GM12878 (cell line): ENCODE measurements at regions not wholly inside any gene's neighbourhood (a gene's known extent, or its start where the extent isn't known, plus 50 kb on each side); places are given as distances from the start of the nearest gene placed in this dataset.

Source experiments
- ATAC-seq: fragments of 200-7000 bp; cut with Tn5 transposase; 3 replicates; pipeline ENCODE4 v1.9.1; 2020; ENCODE audit warnings: mild to moderate bottlenecking, moderate library complexity
- BruUV-seq: library from RNA; stranded (reverse); fragments of 400-500 nt; replicated peaks from 2 replicates; lab custom pipeline; 2021; lab: Mats Ljungman, UMichigan
- CTCF ChIA-PET: fragments of 300-600 bp; sonication (Branson Sonifier 250); formaldehyde crosslinking; extraction: SDS; loops from one replicate; lab custom pipeline; 2021; ENCODE audit warnings: inconsistent platforms; lab: Yijun Ruan, JAX
- POLR2A ChIA-PET: fragments of 350-600 bp; formaldehyde crosslinking; extraction: SDS; loops from one replicate; lab custom pipeline; 2021; ENCODE audit warnings: inconsistent platforms; lab: Charles Lee
- RAD21 ChIA-PET: fragments of 300-600 bp; sonication (Branson Sonifier 250); formaldehyde crosslinking; loops from one replicate; lab custom pipeline; 2023; ENCODE audit warnings: antibody characterized with exemption; ENCODE audit not compliant: unreplicated experiment; lab: Charles Lee
- SMC1A ChIA-PET: fragments of 300-600 bp; sonication (Branson Sonifier 250); formaldehyde crosslinking; loops from one replicate; lab custom pipeline; 2023; ENCODE audit not compliant: unreplicated experiment, uncharacterized antibody; lab: Charles Lee
- DNase-seq: peaks from one replicate; pipeline ENCODE4 v3.0.0-alpha.2; 2011; ENCODE audit warnings: low read depth, low spot score
- FAIRE-seq: peaks from 3 replicates; lab custom pipeline; 2011; peaks lifted over from hg19 to GRCh38; lab: Jason Lieb, UNC
- H2AFZ ChIP-seq: 2 replicates; pipeline ENCODE4 v1.6.0; 2011; ENCODE audit warnings: low read depth, low read length, control low read depth; ENCODE audit not compliant: control insufficient read depth
- H3K27ac ChIP-seq: 2 replicates; pipeline ENCODE4 v1.5.1; 2011; ENCODE audit warnings: control low read depth; ENCODE audit not compliant: control insufficient read depth, insufficient read depth
- H3K27me3 ChIP-seq, 2 experiments: replicated peaks in 1 of 2; 2 replicates each; pipeline versions ENCODE4 v1.6.0 to v1.6.1; 2011; ENCODE audit warnings: low read length in 1 of 2; ENCODE audit not compliant: control insufficient read depth in 2 of 2, insufficient read depth in 2 of 2
- H3K36me3 ChIP-seq, 2 experiments: 2 replicates each; pipeline ENCODE4 v1.5.1; 2011; ENCODE audit warnings: low read length in 1 of 2; ENCODE audit not compliant: control insufficient read depth in 2 of 2, insufficient read depth in 2 of 2
- H3K4me1 ChIP-seq: 2 replicates; pipeline ENCODE4 v1.6.1; 2011; ENCODE audit warnings: mild to moderate bottlenecking, low read length, moderate library complexity, mixed read lengths; ENCODE audit not compliant: control insufficient read depth, insufficient read depth
- H3K4me2 ChIP-seq: 2 replicates; pipeline ENCODE4 v1.6.0; 2011; ENCODE audit warnings: control low read depth; ENCODE audit not compliant: control insufficient read depth, insufficient read depth
- H3K4me3 ChIP-seq: fragments of 200-600 bp; sonication (generic); 2 replicates; pipeline ENCODE4 v1.5.1; 2016
- H3K79me2 ChIP-seq: 2 replicates; pipeline ENCODE4 v1.6.0; 2011; ENCODE audit warnings: low read length; ENCODE audit not compliant: control insufficient read depth, insufficient read depth
- H3K9ac ChIP-seq: 2 replicates; pipeline ENCODE4 v1.8.0; 2011; ENCODE audit warnings: low read length, control low read depth, mixed read lengths; ENCODE audit not compliant: control insufficient read depth, insufficient read depth
- H3K9me3 ChIP-seq: replicated peaks from 3 replicates; pipeline ENCODE4 v1.5.1; 2011; ENCODE audit warnings: mild to moderate bottlenecking, low read length; ENCODE audit not compliant: control insufficient read depth, insufficient read depth
- H4K20me1 ChIP-seq: 2 replicates; pipeline ENCODE4 v1.6.0; 2011; ENCODE audit not compliant: control insufficient read depth, insufficient read depth
- BMI1 ChIP-seq: fragments of 450-650 bp; IDR thresholded peaks from 2 replicates; pipeline ENCODE4 v1.6.1; 2016; ENCODE audit warnings: mild to moderate bottlenecking, moderate library complexity, borderline replicate concordance
- ETV6 ChIP-seq, 2 experiments: fragments of 450-650 bp in 1 of 2; IDR thresholded peaks in 1 of 2; conservative IDR thresholded peaks in 1 of 2; 2 replicates each; pipeline ENCODE4 v1.6.1; 2014; ENCODE audit warnings: antibody characterized with exemption in 1 of 2, borderline replicate concordance in 1 of 2, low read depth in 1 of 2, mild to moderate bottlenecking in 1 of 2, moderate library complexity in 1 of 2
- HDAC2 ChIP-seq: fragments of 200-600 bp; sonication (generic); IDR thresholded peaks from 2 replicates; pipeline ENCODE4 v1.6.1; 2017
- JUNB ChIP-seq: IDR thresholded peaks from 2 replicates; pipeline ENCODE4 v1.6.1; 2016; ENCODE audit warnings: antibody characterized with exemption, mild to moderate bottlenecking
- JUND ChIP-seq: IDR thresholded peaks from 2 replicates; pipeline ENCODE4 v1.6.1; 2012; ENCODE audit warnings: low read depth, mild to moderate bottlenecking, low read length, improper control_type of control experiment, moderate library complexity
- KDM1A ChIP-seq: fragments of 200-600 bp; sonication (generic); IDR thresholded peaks from 2 replicates; pipeline ENCODE4 v1.6.1; 2016; ENCODE audit warnings: borderline replicate concordance
- NBN ChIP-seq: fragments of 450-650 bp; IDR thresholded peaks from 2 replicates; pipeline ENCODE4 v1.6.1; 2016
- NFYA ChIP-seq: IDR thresholded peaks from 2 replicates; pipeline ENCODE4 v1.6.1; 2011; ENCODE audit warnings: low read depth, mild to moderate bottlenecking, low read length, improper control_type of control experiment, borderline replicate concordance
- NR2F1 ChIP-seq: fragments of 450-650 bp; conservative IDR thresholded peaks from 2 replicates; pipeline ENCODE4 v1.6.1; 2017; ENCODE audit warnings: mild to moderate bottlenecking
- PRDM15 ChIP-seq: fragments of 450-650 bp; formaldehyde crosslinking; IDR thresholded peaks from 2 replicates; pipeline ENCODE4 v1.4.0; 2020; ENCODE audit warnings: mild to moderate bottlenecking, moderate library complexity
- ZSCAN29 ChIP-seq: fragments of 450-650 bp; IDR thresholded peaks from 2 replicates; pipeline ENCODE4 v1.6.1; 2017; ENCODE audit warnings: mild to moderate bottlenecking, moderate library complexity
- ZZZ3 ChIP-seq: IDR thresholded peaks from 2 replicates; pipeline ENCODE4 v1.6.1; 2011; ENCODE audit warnings: low read depth; ENCODE audit not compliant: control insufficient read depth, insufficient read length
- WGBS: methylation state at CpG from one replicate; pipeline ENCODE4 v1.1.6; 2016; ENCODE audit warnings: low lambda C conversion rate; ENCODE audit not compliant: insufficient replicate concordance, insufficient coverage; ENCODE audit errors: missing lambda C conversion rate; 5-methylcytosine and 5-hydroxymethylcytosine counted together
- in situ Hi-C: fragments of 300-500 bp; cut with MboI; formaldehyde crosslinking; loops from 9 replicates; pipeline ENCODE4 v1.14.3; 2018; ENCODE audit warnings: mixed read lengths
- intact Hi-C: fragments of 100-400 bp; cut with micrococcal nuclease; formaldehyde crosslinking; loops from one replicate; pipeline ENCODE4 v1.14.2; 2022; ENCODE audit not compliant: unreplicated experiment

- no peak overlapping the region for H3K4me2 ChIP-seq
- WGBS = 45% methylated on average over 20 of the region's 20 CpGs
- FAIRE-seq (no peak), ATAC-seq (no peak), DNase-seq (no peak)
- no peaks in the 10 kb centered on the region for H4K20me1 ChIP-seq
- SMC1A ChIA-PET = no interaction called here
- RAD21 ChIA-PET = no interaction called here
- POLR2A ChIA-PET = no interaction called here
- in situ Hi-C loops (no loop called here), intact Hi-C loops (loop anchor here (5.0 kb wide), 1 partner anchor 42 kb away; no protein-coding TSS in a partner anchor)
- H3K36me3 ChIP-seq = no peaks in the 10 kb centered on the region
- H3K27ac ChIP-seq = no peak overlapping the region
- no peaks in the 10 kb centered on the region for H3K79me2 ChIP-seq
- no peak overlapping the region for H2AFZ ChIP-seq
- CTCF ChIA-PET = no interaction called here
- no peak overlapping the region for H3K9ac ChIP-seq
- TF ChIP-seq NR2F1 = no peak
- no peak for TF ChIP-seq ETV6 (conservative IDR thresholded peaks at IDR 0.05 in 1 of 2, IDR thresholded peaks at IDR 0.05 in 1 of 2; ENCODE audit: borderline replicate concordance in 1 of 2, low read depth in 1 of 2)
- H3K9me3 ChIP-seq = no peaks in the 10 kb centered on the region
- H3K4me3 ChIP-seq = no peak overlapping the region
- H3K27me3 ChIP-seq = no peaks in the 10 kb centered on the region
- no peaks in the 10 kb centered on the region for H3K4me1 ChIP-seq
- no TSS peak for BruUV-seq
These were observed 159.2 kb downstream of the ZDHHC21 start for GRCh38 chr9:14533867-14534640.

- Histone ChIP-seq H4K20me1 (no peaks in the 10 kb centered on the region), H3K36me3 (no peaks in the 10 kb centered on the region), H3K79me2 (no peaks in the 10 kb centered on the region), H3K4me3 (no peak overlapping the region), H2AFZ (no peak overlapping the region), H3K9ac (no peak overlapping the region), H3K4me1 (no peaks in the 10 kb centered on the region), H3K27me3 (no peaks in the 10 kb centered on the region), H3K4me2 (no peak overlapping the region), H3K9me3 (no peaks in the 10 kb centered on the region), H3K27ac (no peak overlapping the region)
- in situ Hi-C loops = no loop called here
- no TSS peak for BruUV-seq
- no peak for TF ChIP-seq JUNB
- no peak for TF ChIP-seq KDM1A
- no peak for TF ChIP-seq PRDM15 (CRISPR knock-in tag)
- no peak for TF ChIP-seq NFYA
- TF ChIP-seq JUND = no peak
- no peak for TF ChIP-seq ZSCAN29
- TF ChIP-seq ZZZ3 = no peak
- TF ChIP-seq HDAC2 = no peak
- TF ChIP-seq BMI1 = no peak
- TF ChIP-seq NBN = no peak
- intact Hi-C loops = loop anchor here (5.0 kb wide), 1 partner anchor 40 kb away; no protein-coding TSS in a partner anchor
- ChIA-PET POLR2A (interaction anchor here (1.2 kb wide), 1 partner anchor 31 kb away, joined by 3 read pairs; no protein-coding TSS in a partner anchor), SMC1A (interaction anchor here (1.0 kb wide), 1 partner anchor 144 kb away, joined by 3 read pairs; no protein-coding TSS in a partner anchor), CTCF (no interaction called here), RAD21 (no interaction called here)
- ATAC-seq (no peak), FAIRE-seq (no peak), DNase-seq (no peak)
- WGBS = 79% methylated on average over 7 of the region's 7 CpGs
These were observed 160.6 kb downstream of the ZDHHC21 start for GRCh38 chr9:14532456-14533115.
